Fibroblast of peridontal ligament (primary cell): ENCODE measurements at regions not wholly inside any gene's neighbourhood (a gene's known extent, or its start where the extent isn't known, plus 50 kb on each side); places are given as distances from the start of the nearest gene placed in this dataset.

ENCODE experiments used
- DNase-seq: peaks from one replicate; pipeline ENCODE4 v3.0.0-alpha.2; 2010; ENCODE audit errors: extremely low read depth

DNA sequence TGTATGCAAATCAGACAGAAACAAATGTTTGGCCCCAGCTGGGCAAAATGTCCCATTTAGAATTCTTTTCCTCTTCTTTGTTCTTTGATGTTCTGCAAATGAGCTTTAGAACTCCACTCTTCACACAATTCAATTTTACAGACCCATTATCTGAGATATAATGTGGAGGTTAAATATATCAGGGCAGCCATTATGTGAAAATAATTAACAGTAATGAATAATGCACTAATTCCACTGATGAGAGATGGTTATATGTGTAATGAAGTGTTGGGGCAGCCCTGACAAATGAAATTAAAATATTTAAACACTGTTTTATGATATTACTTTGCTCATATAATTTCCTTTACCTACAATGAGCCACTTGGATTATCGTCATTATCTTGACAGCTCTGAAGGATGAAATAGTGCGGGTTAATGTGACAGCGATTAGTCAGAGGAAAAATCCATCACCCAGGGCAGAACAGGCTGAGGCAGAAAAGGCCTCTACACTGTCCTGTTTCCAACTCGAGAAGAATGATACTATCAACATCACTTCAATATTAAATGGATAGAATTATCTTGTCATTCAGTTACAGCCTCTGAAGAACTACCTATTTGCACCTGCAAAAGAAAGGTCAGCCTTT is 321.1 kb downstream of the RBM26 start:
- DNase-seq: no peak

DNA sequence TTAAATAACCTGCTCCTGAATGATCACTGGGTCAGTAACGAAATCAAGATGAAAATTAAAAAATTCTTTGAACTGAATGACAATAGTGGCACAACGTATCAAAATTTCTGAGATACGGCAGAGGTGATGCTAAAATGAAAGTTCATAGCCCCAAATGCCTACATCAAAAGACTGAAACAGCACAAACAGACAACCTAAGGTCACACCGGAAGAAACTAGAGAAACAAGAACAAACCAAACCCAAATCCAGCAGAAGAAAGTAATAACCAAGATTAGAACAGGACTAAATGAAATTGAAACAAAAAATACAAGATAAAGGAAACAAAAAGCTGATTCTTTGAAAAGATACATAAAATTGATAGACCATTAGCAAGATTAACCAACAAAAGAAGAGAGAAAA is 324.1 kb downstream of the RBM26 start:
- DNase-seq: no peak

DNA sequence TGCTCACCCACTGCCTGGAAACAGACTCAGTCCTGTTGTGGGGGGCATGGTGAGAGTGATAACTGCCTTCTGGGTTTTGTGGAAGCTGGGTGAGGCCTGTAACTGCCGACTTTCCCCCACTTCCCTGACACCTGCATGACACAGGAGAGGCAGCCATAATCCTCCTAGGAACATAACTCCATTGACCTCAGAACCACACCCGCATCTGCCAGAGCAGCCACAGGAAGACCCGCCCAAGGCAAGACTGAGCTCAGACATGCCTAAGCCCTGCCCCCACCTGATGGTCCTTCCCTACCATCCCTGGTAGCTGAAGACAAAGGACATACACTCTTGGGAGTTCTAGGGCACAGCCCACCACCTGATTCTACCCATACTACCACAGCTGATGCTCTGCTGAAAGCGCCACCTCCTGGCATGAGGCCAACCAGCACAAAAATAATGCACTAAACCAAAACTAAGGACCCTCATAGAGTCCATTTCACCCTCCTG is 326.7 kb downstream of the RBM26 start:
- no peak for DNase-seq

DNA sequence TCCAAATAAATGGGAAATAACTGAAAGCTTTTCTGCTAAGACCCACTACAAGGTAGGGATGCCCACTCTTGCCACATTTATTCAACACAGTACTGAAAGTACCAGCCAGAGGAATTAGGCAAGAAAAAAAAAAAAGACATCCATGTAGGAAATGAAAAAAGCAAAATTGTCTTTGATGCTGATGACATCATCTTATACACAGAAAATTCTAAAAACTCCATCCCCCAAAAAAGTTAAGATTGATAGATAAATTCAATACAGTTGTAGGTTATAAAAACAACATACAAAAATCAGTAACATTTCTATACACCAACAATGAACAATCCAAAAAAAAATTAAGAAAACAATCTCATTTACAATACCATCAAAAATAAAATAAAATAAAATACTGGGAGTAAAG is 330.4 kb downstream of the RBM26 start:
- DNase-seq: no peak

DNA sequence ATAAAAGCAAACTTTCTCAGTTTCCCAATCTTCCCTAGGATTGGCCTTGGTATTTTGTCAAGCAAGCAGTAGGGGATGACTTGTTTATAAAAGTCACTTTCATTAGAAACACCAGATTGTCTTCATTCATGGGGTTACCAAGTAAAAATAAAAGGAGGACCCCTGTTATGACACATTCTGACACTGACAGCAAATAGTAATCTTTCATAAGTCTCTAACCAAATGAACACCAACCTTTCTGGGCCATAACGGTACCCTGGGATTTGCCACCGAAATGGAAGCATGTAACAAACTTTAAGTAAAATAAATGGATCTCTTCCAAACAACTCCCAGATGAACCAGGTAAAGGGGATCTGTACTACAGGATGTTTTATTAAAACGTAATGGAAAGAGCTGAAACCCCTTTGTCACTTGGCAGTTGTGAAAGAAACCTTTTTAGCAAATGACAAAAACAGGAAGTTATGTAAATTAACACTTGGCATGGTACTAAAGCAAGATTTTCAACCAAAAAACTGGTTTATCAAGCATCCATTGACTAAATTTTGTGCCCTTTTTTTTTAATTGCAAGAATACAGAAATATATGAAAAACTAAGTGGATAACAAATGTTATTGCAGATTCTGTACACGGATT is 335.6 kb downstream of the RBM26 start:
- no peak for DNase-seq

DNA sequence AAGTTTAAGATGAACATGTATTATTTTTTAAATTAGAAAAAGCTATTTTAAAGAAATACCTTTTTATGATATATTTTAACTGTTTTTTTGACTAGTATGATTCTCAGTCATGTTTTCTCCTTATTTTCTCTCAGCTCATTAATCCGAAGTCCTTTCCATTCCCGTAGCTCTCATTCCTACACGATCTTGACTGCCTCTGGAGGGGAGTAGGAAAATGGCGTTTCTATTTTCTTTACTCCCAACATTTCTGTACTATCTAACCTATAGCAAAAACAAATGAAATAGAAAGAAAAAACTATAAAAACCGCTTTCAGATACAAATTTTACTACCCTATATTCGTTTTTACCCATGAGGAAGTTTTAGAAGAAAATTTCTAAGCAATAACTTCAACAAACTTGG is 343.8 kb downstream of the RBM26 start:
- DNase-seq: no peak

DNA sequence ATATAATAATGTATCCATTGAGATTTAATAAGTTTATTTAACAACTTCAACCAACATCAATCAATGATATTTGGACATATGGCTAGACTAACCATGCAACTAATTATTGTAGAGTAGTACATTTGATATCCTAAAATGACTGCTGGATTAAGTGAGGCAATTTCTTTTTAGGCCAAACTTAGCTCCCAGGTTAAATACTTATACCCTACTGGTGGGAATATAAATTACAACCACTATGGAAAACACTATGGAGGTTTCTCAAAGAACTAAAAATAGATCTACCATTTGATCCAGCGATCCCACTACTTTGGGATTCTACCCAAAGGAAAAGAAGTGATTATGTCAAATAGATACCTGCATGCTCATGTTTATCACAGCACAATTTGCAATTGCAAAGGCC is 345.8 kb downstream of the RBM26 start:
- DNase-seq: no peak

DNA sequence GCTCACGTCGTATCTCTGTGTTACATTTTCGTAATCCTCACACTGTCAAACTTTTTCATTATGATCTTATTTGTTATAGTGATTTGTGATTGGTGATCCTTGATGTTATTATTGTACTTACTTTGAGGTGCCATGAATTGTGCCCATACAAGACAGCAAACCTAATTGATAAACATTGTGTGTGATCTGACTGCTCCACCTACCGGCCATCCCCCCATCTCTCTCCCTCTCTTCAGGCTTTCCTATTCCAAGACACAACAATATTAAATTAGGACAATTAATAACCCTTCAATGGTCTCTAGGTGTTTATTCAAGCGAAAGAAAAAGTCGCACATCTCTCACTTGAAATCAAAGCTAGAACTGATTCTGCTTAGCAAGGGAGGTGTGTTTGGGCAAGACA is 349.3 kb downstream of the RBM26 start:
- no peak for DNase-seq

DNA sequence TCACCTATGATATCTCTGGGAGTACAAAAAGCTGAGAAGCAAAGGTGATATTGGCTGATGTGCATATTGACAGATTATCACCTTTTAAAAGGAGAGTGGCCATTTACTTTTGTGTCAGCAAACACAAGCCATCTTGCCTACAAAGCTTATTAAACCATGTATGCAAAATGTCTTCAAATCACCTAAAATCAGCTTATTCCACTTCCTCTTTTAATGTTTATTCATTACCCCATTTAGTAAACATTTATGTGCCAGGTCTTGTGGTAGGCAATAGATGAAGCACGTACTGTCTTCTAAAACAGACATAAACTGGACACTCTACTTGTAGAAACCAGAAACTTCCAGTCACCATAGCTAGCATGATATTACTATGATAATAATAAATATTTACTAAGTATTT is 354.6 kb downstream of the RBM26 start:
- DNase-seq: no peak

DNA sequence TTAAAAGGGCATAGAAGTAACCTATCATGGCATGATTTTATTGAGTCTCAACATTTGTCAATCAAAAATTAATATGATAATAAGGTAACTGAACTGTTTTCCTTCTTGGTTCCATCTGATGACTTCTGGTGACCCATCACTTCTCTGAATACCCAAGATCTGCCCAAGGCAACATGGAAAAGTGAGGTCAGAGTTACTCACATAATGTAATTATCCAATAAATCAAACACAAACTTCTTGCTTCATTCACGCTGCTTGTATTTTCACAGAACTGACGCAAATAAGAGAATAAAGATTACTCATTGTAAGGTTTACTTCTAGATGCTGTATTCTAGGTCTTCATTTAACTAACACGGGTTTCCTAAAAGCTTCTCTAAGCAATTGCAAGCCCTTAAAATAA is 361.6 kb downstream of the RBM26 start:
- no peak for DNase-seq

DNA sequence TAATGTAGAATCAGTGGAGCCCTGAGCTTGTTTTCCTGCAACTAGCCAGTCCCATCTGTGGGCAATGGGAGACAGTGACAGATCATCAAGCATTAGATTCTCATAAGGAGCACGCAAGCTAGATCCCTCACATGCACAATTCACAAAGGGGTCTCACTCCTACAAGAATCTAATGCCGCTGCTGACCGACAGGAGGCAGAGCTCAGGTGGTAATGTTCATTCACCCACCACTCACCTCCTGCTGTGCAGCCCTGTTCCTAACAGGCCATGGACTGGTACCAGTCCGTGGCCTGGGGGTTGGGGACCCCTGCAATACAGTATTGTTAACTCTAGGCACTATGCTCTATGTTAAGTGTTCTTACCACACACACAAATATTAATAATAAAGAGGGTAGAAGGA is 362.8 kb downstream of the RBM26 start:
- no peak for DNase-seq

DNA sequence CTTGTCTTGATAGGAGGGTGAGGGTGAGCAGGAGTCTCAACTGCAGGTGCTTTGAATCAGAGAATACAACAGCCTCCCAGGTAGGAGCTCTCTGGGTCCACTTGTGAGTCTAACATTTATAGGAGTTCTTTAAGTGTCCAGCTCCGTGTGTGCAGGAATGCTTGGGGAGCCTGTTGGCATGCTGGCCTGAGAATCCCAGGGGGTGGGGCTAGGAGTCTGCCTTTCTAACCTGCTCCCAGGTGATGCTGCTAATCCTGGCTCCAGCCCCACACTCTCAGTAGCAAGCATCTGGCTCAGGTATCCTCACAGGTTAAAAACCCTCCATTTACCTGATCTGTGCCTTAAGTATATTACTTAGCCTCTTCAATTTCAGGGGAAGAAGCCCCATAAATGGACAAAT is 368.9 kb downstream of the RBM26 start:
- DNase-seq: no peak

DNA sequence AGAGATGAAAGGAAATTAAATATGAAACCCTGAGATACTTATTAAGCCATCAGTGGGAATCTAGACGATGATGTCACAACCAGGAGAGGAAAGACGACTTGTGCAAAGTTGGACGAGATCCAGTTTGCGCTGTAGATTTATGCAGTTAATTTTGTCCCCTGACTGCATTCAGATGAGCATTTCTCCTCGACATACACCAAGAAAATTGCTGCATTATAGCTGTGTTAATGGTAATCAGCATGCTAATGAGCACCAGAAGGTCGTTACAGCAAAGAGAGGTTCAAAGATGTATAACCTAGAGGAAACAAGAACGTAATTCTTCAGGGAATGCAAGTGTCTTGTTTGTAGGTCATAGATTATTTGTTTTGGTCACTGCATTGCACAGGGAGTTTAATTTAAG is 371.7 kb downstream of the RBM26 start:
- DNase-seq: no peak

DNA sequence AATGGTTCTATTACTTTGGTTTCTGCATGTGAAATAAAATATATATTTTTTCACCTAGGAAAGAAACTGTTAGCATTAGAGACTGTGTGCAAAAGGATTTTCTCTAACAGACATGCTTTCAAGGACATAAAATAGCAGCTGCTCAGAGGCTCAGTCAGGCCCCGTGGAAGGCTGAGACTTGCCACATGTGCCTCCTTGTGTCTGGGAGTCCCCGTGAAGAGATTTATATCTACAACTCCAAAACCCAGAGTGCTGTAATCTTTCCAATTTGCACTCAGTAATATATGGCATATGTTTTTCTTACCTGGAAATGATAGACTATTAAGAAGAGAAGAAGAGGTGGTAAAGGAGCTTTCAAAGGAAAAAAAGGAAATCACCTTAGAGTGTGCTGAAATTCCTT is 371.6 kb upstream of the OBI1 start:
- no peak for DNase-seq

DNA sequence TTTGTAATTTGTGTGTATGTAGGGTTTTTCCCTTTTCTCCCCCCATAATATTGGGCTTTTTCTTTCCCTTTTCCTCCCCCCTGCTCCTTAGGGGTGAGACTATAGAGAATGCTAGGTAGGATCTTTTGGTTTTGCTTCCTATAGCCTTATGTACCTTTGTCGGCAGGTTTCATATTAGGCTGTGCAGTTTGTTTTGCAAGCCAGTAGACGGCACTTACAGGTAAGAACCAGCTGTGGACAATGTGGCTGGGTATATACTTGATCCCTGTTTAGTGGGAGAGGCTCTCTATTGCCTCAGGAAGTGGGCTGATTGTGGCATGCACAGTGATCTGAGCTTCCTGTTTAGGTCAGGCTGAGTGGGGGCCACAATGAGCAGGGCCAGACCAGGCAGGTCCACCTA is 359.2 kb upstream of the OBI1 start:
- no peak for DNase-seq

DNA sequence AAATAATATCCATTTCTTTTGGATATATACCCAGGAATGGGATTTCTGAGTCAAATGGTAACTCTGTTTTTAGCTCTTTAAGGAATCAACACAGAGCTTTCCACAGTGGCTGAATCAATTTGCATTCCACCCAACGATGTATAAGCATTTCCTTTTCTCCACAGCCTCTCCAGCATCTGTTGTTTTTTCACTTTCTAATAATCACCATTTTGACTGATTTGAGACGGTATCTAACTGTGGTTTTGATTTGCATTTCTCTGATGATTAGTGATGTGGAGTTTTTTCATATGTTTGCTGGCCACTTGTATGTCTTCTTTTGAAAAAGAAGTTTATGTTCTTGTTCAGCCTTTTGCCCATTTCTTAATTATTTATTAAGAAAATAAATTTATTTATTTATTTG is 352.2 kb upstream of the OBI1 start:
- no peak for DNase-seq

DNA sequence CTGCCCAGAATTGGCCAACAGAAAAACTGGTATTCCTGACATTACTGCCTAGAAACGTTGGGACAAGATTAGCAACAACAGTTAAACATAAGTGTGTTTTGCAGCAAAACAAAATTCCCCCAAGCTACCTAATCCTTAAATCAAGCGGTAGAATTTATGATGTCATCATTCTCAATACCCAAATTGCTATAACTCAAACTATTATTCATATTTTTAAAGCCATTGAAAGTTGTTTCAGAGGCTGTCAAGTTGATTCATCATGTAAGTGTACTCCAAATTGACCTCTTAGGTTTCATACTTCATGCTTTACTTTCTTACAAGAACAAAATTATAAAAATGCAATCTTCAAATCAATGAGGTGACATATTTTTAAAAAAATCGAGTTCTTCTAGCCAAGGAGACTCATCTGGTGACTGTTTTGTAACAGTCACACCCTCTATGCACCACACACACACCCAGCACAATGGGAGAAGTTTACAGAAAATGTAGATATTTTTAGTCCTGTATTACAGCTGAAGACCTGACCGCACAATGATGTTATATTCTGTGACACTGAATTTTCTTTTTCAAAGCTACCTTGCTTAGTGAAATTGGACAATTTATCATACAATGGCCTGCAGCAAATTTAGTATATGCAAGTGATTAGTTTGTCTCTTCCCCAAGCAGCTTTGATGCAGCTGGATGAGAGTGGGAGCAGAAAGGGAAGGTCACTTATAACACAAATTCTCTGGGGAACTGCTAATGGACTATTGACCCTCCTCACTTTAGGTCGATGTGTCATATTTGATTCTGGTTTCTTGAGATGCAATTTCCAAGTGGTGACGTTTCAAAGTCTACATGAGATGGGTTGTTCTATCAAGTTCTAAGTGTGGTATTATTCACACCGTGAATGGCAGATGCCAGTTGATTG is 345.3 kb upstream of the OBI1 start:
- DNase-seq: no peak

DNA sequence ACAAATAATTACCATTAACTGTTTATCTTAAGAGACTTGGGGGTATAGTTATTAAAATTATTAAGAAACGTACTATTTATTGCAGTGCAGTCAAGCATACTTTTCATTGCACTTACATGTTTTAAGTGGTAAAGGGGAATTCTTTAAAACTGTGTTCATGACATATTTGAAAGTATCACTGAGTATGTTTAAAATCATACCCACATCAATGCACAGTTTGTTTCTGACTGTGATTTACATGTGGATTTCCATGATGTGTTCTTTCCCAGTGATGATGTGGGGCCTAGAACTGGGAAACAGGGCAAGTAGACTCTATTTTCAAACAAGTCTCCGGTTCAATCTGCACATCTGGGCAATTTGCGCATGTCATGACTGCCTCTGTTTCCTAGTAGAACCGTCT is 340.5 kb upstream of the OBI1 start:
- DNase-seq: no peak

DNA sequence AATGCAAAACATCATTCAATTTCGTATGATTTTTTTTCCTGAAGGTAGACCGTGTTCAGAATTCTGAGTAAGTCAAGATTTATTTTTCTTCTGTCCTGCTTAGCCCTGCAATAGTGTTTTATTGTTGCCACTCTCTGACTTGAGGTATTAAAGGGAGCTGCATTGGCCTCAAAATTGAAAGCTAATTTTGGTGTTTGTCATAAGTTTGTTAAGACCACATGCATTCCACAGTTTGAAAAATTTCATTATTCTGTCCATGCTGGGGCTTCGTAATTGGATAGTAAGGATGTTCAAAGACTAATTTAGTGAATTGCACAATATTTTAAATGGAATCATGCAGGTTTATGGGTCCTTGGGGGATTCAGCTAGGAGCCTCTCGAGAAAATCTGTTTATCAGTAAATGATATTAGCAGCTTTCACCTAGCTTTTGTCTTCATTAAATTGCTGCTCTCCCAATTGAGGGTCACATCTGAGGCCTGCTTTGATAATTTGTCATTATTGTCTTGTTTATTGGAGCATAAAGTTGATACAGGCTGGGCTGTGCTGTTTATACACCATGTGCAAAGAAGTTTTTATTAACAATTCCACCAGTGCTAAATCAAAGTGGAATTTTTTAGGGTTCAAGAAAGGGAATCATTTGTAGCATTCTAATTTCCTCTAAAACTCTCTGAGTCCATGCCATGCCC is 339.8 kb upstream of the OBI1 start:
- no peak for DNase-seq

DNA sequence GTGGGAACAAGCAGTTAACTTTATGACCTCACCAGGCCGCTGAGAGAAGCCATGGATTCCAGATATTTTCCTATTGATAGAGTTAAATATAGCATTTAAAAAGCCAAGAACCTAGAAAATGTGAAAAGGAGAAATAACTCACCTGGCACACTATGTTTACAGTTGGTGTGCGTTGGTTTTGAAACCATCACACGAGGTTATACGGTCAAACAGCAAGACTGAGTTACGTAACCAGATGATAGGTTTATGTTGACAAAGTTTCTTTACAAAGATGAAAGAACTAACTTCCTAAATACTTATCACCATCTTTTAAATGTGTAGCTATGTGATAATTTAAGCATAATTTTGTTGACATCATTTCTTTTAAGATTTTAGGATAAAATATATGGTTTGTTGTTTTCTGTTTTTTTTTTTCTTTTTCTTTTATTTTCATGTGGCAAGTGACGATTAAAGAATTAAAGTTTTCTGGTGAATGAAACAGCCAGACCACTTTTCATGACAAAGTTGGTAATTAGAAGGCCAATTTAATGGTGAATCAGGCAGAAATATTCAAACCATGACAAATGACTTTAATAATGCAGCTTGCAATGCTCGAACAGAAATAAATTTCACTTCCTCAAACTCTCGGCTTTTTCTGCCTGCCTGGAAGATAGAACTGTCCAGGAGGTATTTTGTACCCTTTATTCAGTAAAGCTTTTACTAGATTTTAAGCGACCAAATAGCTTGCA is 339.1 kb upstream of the OBI1 start:
- no peak for DNase-seq

DNA sequence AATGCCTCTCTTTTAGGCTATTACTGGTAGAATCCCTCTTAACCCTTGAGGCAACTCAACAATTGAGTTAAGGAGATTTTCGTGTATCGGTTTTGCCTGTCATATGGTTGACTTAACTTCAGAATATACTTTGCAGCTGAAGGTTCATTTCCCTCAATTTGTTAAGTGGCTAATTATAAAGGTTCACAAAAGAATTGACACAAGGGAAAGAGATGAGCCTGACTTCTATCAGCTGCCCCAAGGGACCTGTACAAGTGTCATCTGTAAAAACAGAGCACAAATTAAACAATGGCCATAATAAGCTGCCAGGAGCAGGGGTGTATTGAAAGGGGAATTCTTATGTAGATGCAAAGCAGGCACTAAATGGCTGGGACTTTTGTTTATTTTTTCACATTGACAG is 334.8 kb upstream of the OBI1 start:
- no peak for DNase-seq

DNA sequence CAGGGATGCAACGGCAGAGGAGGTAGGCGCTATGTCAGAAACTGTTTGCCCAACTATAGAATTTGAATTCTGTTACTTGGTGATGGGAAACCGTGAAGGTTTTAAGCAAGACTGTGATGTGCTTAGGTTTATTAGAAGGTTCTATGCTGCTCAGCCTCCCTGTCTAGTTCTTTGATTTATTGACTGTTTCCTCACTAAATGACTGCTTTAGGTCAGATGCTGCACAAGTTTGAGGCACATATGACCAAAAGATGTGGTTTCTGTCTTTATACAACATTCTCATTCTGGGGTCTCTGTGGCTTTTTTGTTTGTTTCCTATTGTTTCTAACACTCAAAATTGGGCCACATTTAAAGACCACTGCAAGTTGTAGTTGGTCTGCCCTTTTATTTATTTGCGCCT is 323.0 kb upstream of the OBI1 start:
- no peak for DNase-seq
